Endothelial cell of umbilical vein (primary cell): ENCODE measurements at regions not wholly inside any gene's neighbourhood (a gene's known extent, or its start where the extent isn't known, plus 50 kb on each side); places are given as distances from the start of the nearest gene placed in this dataset.

ENCODE experiments used
- BruUV-seq: library from RNA; stranded (reverse); fragments of 400-500 nt; replicated peaks from 2 replicates; lab custom pipeline; 2021; lab: Mats Ljungman, UMichigan
- CTCF ChIA-PET: fragments of 300-600, 350-600 bp; sonication (Branson Sonifier 250); formaldehyde crosslinking; loops from one replicate; lab custom pipeline; 2021; ENCODE audit warnings: antibody characterized with exemption, inconsistent platforms; lab: Charles Lee
- POLR2A ChIA-PET: fragments of 300-600, 350-600 bp; sonication (Branson Sonifier 250); formaldehyde crosslinking; loops from one replicate; lab custom pipeline; 2021; ENCODE audit warnings: antibody characterized with exemption, inconsistent platforms; lab: Charles Lee
- DNase-seq: peaks from one replicate; pipeline ENCODE4 v3.0.0-alpha.2; 2011; ENCODE audit warnings: low read depth, low spot score
- FAIRE-seq: peaks from 2 replicates; lab custom pipeline; 2011; peaks lifted over from hg19 to GRCh38; lab: Jason Lieb, UNC
- H2AFZ ChIP-seq: 2 replicates; pipeline ENCODE4 v1.6.0; 2012; ENCODE audit warnings: low read depth, low read length, control low read depth, inconsistent platforms
- H3K27ac ChIP-seq: 2 replicates; pipeline ENCODE4 v1.5.1; 2011; ENCODE audit warnings: low read depth, mild to moderate bottlenecking, control low read depth, low read length, moderate library complexity; ENCODE audit not compliant: insufficient read depth
- H3K27me3 ChIP-seq, 2 experiments: 2 replicates each; pipeline versions ENCODE4 v1.6.0 to v1.6.1; 2011; ENCODE audit warnings: low read length in 2 of 2, mixed read lengths in 1 of 2; ENCODE audit not compliant: control insufficient read depth in 2 of 2, insufficient read depth in 2 of 2
- H3K36me3 ChIP-seq, 2 experiments: 2 replicates in 1 of 2; 3 replicates in 1 of 2; pipeline ENCODE4 v1.5.1; 2011; ENCODE audit warnings: low read length in 2 of 2, mild to moderate bottlenecking in 1 of 2, moderate library complexity in 1 of 2; ENCODE audit not compliant: control insufficient read depth in 2 of 2, insufficient read depth in 2 of 2; ENCODE audit errors: extremely low read depth in 1 of 2
- H3K4me1 ChIP-seq: 3 replicates; pipeline ENCODE4 v1.5.1; 2011; ENCODE audit warnings: mild to moderate bottlenecking, low read length; ENCODE audit not compliant: control insufficient read depth, insufficient read depth; ENCODE audit errors: extremely low read depth
- H3K4me2 ChIP-seq: 2 replicates; pipeline ENCODE4 v1.6.1; 2011; ENCODE audit warnings: low read length, control low read depth, mixed read lengths; ENCODE audit not compliant: insufficient read depth
- H3K4me3 ChIP-seq, 3 experiments: fragments of 200-600 bp in 1 of 3; sonication (generic), shearing (Covaris generic) in 1 of 3; replicated peaks in 1 of 3; 2 replicates each; pipeline ENCODE4 v1.5.1; 2011 to 2016; ENCODE audit warnings: control low read depth in 3 of 3, low read length in 3 of 3, mild to moderate bottlenecking in 2 of 3, inconsistent platforms in 1 of 3, low read depth in 1 of 3, moderate library complexity in 1 of 3; ENCODE audit not compliant: insufficient read depth in 1 of 3
- H3K79me2 ChIP-seq: 2 replicates; pipeline ENCODE4 v1.6.0; 2012; ENCODE audit warnings: low read length, inconsistent platforms; ENCODE audit not compliant: control insufficient read depth, insufficient read depth
- H3K9ac ChIP-seq: replicated peaks from 2 replicates; pipeline ENCODE3; 2011; ENCODE audit warnings: low read length, control low read depth; ENCODE audit not compliant: insufficient read depth; ENCODE audit errors: extremely low read depth
- H3K9me1 ChIP-seq: replicated peaks from 3 replicates; pipeline ENCODE4 v1.6.0; 2011; ENCODE audit warnings: mild to moderate bottlenecking, low read length; ENCODE audit not compliant: control insufficient read depth, insufficient read depth; ENCODE audit errors: extremely low read depth
- H3K9me3 ChIP-seq: replicated peaks from 2 replicates; pipeline ENCODE4 v1.5.1; 2012; ENCODE audit warnings: low read length, inconsistent platforms; ENCODE audit not compliant: control insufficient read depth, insufficient read depth
- H4K20me1 ChIP-seq: replicated peaks from 2 replicates; pipeline ENCODE3; 2011; ENCODE audit warnings: mild to moderate bottlenecking, low read length; ENCODE audit not compliant: control insufficient read depth, insufficient read depth; ENCODE audit errors: extremely low read depth
- CTCF ChIP-seq, 2 donors: IDR thresholded peaks; 1 replicate in 1 of 2; 2 replicates in 1 of 2; pipeline ENCODE4 v1.5.1; 2011; ENCODE audit warnings: low read length in 2 of 2, mild to moderate bottlenecking in 2 of 2, moderate library complexity in 2 of 2, control low read depth in 1 of 2, inconsistent platforms in 1 of 2, low read depth in 1 of 2; ENCODE audit not compliant: insufficient read depth in 1 of 2; ENCODE audit errors: extremely low read depth in 1 of 2
- EZH2 ChIP-seq: IDR thresholded peaks from 2 replicates; pipeline ENCODE4 v1.6.1; 2012; ENCODE audit warnings: borderline replicate concordance, low read depth, mild to moderate bottlenecking, moderate library complexity, low read length, inconsistent platforms; ENCODE audit not compliant: severe bottlenecking
- FOS ChIP-seq: IDR thresholded peaks from 2 replicates; pipeline ENCODE4 v1.6.1; 2011; ENCODE audit warnings: mild to moderate bottlenecking, low read length, moderate library complexity, borderline replicate concordance; ENCODE audit not compliant: insufficient read depth
- GATA2 ChIP-seq: IDR thresholded peaks from 2 replicates; pipeline ENCODE4 v1.7.0; 2011; ENCODE audit warnings: low read depth, mild to moderate bottlenecking, moderate library complexity, mixed read lengths, low read length; ENCODE audit not compliant: insufficient read length, insufficient read depth
- JUN ChIP-seq: IDR thresholded peaks from 2 replicates; pipeline ENCODE4 v1.6.1; 2011; ENCODE audit warnings: borderline replicate concordance, low read depth; ENCODE audit not compliant: insufficient read length, insufficient read depth
- MAX ChIP-seq: IDR thresholded peaks from 2 replicates; pipeline ENCODE4 v1.6.1; 2011; ENCODE audit not compliant: insufficient read depth, insufficient read length
- MYC ChIP-seq: IDR thresholded peaks from one replicate; pipeline ENCODE4 v1.6.1; 2011; ENCODE audit warnings: mild to moderate bottlenecking, low read depth, low read length
- POLR2A ChIP-seq: IDR thresholded peaks from 2 replicates; pipeline ENCODE4 v1.6.1; 2012; ENCODE audit warnings: low read depth, mild to moderate bottlenecking, control low read depth, low read length
- POLR2AphosphoS5 ChIP-seq: IDR thresholded peaks from 2 replicates; pipeline ENCODE4 v1.6.1; 2012; ENCODE audit warnings: low read depth, mild to moderate bottlenecking, control low read depth, low read length, moderate library complexity; ENCODE audit not compliant: insufficient read depth
- dilution Hi-C: fragments of 300-500 bp; cut with MboI; formaldehyde crosslinking; loops from one replicate; pipeline ENCODE4 v1.15.0; 2019; ENCODE audit warnings: low sequenced_read_pairs; ENCODE audit not compliant: extremely low pct_ligation_motif_present
- intact Hi-C: fragments of 100-400 bp; cut with micrococcal nuclease; formaldehyde crosslinking; loops from one replicate; pipeline ENCODE4 v1.10.0; 2022

GRCh38 chrX:107505223-107505622 is 55.8 kb downstream of the FRMPD3 start:
- no peak for DNase-seq
- no peak overlapping the region for H3K4me2 ChIP-seq
- no peaks in the 10 kb centered on the region for H3K9me3 ChIP-seq
- peaks cover 26 to 30% of the 10 kb centered on the region in 2 experiments for H3K27me3 ChIP-seq
- no peak overlapping the region for H2AFZ ChIP-seq
- TF ChIP-seq GATA2 (no peak), CTCF (IDR thresholded peaks at IDR 0.05; ENCODE audit: extremely low read depth in 1 of 2, insufficient read depth in 1 of 2, low read depth in 1 of 2, low read length in 2 of 2) (no peak), EZH2 (no peak), MYC (no peak), JUN (no peak), MAX (no peak), POLR2AphosphoS5 (no peak), FOS (no peak), POLR2A (no peak)
- H3K4me1 ChIP-seq: no peaks in the 10 kb centered on the region
- intact Hi-C loops: no loop called here
- ChIA-PET CTCF (no interaction called here), POLR2A (no interaction called here)
- no peak for FAIRE-seq
- no peaks in the 10 kb centered on the region for H3K9me1 ChIP-seq
- H3K9ac ChIP-seq: no peak overlapping the region
- no peaks in the 10 kb centered on the region for H3K79me2 ChIP-seq
- no peaks in the 10 kb centered on the region for H4K20me1 ChIP-seq
- no peak overlapping the region for H3K27ac ChIP-seq
- no peaks in the 10 kb centered on the region for H3K36me3 ChIP-seq
- H3K4me3 ChIP-seq: no peak overlapping the region
- dilution Hi-C loops: no loop called here
- BruUV-seq: no TSS peak
